Erythroblast (primary cell): ENCODE measurements at regions not wholly inside any gene's neighbourhood (a gene's known extent, or its start where the extent isn't known, plus 50 kb on each side); places are given as distances from the start of the nearest gene placed in this dataset.
A peak's percentile ranks its signal among the peaks of the same experiment; 100 is the strongest.
"Not testable (repeated sequence)": the region's sequence is repeated elsewhere in the genome, so short reads cannot be mapped to it uniquely, and the experiment has no call there.

Experiments used
- DNase-seq, 2 experiments: peaks; one replicate each; lab custom pipeline; 2025; lab: John Stamatoyannopoulos, UW
- GATA1 ChIP-seq: IDR thresholded peaks from 2 replicates; pipeline ENCODE4 v1.6.1; 2011; ENCODE audit warnings: low read depth, mild to moderate bottlenecking, control low read depth, low read length, moderate library complexity
- POLR2A ChIP-seq: IDR thresholded peaks from 2 replicates; pipeline ENCODE4 v1.6.1; 2011; ENCODE audit warnings: mild to moderate bottlenecking, low read length

DNA sequence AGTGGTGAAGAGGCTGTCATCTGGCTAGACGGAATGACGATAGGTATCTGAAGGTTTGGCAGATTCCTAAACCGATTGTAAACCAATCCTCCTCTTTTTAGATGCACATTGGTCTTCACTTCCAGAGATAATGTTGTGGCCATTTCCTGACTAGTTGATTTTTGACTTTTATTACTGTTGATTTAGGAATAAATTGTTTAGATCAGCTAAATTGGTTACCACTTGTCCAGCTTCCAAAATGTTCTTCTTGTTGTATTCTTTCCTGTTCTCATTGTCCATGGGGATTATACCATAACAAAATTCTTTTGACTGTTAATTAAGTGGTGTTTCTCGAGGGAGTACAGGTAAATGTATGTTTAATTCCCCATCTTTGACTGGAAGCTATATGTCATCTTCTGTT, 119.7 kb downstream of the MACROH2A1 start:
- TF ChIP-seq POLR2A: no peak
- TF ChIP-seq GATA1: no peak
- no peak for DNase-seq

DNA sequence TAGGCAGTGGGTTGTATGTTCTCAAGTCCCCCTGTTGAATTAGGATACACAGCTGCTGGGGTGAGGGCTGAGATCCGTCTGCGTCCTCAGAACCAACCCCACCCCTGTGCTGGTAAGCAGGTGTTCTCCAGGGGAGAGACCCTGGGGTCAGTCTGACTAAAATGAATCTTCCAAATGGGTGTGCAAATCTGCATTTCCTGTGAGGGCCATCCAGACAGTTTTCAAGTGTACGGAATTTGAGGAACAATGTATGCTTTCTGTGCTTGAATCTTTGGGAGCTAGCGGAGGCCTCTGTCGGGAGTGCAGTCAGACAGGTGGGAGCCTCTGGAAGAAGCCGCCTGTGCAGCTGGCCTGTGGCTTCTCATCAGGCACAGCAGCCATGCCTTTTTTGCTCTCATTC, 122.9 kb downstream of the MACROH2A1 start:
- no peak for TF ChIP-seq POLR2A
- no peak for TF ChIP-seq GATA1

DNA sequence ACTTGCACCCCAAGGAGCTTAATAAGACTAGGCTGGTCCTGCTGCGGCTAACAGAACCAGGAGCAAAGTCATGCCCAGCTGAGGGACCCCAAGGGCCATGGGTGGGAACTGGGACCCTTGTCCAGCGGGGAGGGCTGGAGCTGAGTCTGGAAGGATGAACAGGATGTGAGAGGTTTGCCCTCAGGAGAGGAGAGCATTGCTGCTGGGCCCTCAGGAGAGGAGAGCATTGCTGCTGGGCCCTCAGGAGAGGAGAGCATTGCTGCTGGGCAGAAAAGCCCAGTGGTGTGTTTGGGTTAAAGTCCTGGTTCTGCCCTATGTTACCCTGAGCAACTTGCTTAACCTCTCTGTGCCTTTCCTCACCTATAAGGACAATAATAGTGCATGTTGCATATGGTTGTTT, 125.8 kb downstream of the MACROH2A1 start:
- DNase-seq: no peak
- no peak for TF ChIP-seq POLR2A
- TF ChIP-seq GATA1: no peak

More for the DNA sequence above, 122.9 kb downstream of the MACROH2A1 start:
- no peak for DNase-seq

DNA sequence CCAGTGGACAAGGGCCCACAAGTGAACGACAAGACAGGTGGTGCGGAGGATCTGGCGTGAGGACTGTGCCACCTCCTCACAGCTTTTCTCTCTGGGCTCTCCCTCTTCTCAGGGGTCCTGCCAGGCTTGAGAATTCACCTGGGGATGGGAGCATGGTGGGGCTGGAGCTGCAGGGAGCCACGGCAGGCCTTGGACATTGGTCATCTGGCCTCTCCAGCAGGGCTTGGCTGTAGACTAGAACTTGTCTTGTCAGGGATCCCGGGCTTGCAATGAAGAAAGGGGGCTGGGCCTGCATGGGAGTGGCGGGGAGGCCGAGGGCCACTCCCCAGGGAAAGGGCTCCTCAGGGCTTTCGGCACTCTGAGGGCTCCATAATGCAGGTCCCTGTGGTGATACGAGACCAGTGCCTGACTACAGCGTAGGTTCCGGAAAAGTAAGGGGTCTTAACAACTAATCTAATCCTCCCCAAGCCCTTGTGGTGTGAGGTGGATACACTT, 126.7 kb downstream of the MACROH2A1 start:
- DNase-seq: no peak
- no peak for TF ChIP-seq POLR2A
- TF ChIP-seq GATA1: no peak

DNA sequence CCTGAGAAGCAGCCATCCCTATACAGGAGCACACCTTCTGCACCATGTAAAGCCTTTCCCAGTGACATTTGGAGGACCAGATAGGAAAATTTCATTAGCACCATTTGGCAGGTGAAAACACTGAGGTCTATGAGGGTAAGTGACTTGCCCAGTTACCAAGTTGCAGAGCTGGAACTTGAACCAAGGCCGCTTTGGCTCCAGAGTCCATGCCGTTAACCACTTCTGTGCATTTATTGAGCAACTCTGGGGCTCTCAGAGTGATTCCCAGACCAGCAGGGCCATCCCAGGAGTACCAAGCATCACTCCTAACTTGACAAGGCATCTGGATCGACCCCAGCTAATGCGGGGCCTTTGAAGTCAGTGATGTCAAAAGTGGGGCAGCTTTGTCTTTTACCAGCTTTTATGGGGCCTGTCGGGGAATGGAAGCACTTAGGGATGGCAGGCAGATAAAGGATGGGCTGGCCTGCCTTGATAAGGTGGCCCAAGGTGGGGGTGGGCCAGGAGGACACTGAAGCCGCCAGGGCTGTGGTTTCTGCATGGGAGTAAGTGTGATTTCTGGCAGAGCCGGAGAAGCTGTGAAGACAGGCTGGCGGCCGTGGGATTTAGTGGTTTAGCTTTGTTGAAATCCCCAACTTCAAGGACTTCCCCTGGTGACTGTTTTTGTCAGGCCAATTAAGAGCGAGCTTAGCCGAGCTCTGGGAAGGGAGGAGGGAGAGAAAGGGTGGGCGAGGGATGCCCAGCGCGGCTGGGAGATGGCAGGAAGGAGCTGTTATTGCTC, 127.3 kb downstream of the MACROH2A1 start:
- DNase-seq: peak; percentile 63 to 85
- TF ChIP-seq POLR2A: no peak
- no peak for TF ChIP-seq GATA1

DNA sequence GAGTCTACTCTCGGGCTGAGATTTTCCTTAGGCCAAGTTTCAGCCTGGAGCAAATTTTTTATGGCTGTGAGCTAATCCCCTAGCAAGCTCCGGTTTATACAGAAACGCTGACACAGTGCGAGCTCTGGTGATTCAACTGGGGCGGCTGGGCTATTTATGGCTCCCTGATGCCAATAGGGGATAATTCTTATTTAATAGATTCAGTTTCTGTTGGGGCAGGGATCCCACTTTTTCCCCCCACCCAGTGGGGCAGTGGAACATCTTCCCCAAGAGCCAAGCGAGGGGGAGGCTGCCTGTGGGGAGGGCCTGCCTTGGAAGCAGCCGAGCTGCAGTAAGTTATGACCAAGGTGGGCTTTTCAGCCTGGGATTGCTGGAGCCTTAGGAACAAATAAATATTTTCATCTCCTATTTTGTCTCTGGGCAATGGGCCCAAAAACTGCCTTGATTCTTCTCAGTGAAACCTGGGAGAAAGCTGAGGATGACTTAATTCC, 129.1 kb downstream of the MACROH2A1 start:
- no peak for TF ChIP-seq GATA1
- no peak for DNase-seq

DNA sequence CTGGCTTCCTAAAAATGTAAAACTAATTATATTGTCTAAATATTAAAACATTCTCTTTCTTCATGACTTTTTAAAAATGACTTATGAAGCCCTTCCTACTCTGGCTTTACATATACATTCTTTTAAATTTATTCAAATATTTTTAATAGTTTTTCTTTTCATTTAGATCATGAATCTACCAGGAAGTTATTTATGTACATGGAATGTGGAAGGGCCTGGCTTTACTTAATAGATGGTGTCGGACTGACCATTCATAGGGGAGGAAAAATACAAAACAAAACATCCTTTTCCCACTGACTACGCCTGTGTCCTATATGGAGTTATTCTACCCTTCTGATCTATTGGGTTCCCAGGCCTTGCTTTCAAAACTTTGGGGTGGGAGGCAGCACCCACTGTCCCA, 129.8 kb downstream of the MACROH2A1 start:
- TF ChIP-seq POLR2A (no peak), GATA1 (no peak)
- no peak for DNase-seq

DNA sequence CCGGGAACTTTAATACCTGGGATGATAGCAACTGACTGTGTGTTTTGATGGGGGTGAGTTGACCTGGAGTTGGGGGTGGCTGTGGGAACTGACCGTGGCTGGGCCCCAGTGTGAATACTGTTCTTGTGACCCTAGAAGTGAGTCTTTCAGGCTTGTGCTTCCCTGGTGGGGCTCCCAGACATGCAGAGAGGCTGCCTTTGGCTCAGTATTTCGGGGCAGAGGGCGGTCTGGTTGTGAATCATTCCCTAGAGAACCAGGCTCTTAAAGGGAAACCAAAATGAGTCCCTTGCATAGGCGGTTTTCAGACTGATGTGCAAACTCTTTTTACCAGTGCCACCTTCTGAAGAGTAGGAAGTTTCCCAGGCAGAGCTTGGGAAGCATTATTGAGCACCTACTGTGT, 132.1 kb downstream of the MACROH2A1 start:
- TF ChIP-seq POLR2A (no peak), GATA1 (no peak)
- DNase-seq: no peak

DNA sequence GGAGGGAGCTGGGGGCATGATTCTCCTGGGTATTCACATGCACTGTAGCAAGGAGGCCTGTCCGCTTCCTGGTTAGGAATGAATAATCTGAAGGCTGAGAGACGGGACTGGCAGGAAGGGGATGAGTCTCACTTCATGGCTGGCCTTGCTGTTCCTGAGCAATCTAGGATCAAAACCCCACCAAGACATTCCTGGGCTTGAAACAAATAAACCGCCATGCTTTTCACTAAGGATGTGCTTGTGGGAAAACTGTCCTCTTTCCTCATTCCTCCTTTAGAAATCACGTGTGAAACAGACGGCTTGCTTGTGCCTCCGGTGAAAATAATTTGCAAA, 132.8 kb downstream of the MACROH2A1 start:
- DNase-seq: no peak
- TF ChIP-seq POLR2A (no peak), GATA1 (no peak)

DNA sequence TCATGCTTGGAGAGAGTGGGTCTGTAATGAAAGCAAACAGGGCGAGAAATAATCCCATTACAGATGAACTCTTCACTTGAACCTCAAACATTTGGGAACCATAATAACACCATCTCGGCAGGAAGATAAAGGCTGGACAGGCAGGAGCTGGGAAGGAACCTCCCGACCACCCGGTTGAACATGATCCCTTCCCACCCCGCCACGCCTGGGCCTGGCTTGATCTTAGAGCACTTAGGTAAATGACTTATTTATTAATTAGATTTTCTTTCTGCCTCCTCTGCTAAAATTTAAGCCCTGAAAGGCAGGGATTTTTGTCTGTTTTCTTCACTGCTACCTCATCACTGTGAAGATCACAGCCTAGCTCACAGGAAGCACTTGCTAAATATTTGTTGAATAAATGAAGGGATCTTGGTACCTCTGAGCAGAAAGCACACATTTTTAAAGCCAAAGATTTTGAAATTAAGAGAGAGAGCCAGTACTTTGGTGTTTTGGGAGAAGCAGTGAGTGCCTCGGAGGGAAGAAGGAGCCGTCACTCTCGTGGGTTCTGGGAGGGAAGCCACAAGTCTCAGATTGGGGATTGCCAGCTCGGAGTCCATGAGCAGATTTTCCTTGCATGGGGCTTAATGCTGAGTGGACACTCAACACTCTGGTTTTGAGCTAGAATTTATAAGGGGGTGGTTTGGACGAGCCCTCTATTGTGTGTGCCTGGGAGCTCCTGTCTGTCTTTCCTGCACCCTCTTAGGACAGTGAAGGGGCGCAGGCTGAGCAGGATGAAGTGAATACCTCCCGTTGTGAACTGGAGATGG, 133.3 kb downstream of the MACROH2A1 start:
- TF ChIP-seq GATA1 (no peak), POLR2A (no peak)
- no peak for DNase-seq

DNA sequence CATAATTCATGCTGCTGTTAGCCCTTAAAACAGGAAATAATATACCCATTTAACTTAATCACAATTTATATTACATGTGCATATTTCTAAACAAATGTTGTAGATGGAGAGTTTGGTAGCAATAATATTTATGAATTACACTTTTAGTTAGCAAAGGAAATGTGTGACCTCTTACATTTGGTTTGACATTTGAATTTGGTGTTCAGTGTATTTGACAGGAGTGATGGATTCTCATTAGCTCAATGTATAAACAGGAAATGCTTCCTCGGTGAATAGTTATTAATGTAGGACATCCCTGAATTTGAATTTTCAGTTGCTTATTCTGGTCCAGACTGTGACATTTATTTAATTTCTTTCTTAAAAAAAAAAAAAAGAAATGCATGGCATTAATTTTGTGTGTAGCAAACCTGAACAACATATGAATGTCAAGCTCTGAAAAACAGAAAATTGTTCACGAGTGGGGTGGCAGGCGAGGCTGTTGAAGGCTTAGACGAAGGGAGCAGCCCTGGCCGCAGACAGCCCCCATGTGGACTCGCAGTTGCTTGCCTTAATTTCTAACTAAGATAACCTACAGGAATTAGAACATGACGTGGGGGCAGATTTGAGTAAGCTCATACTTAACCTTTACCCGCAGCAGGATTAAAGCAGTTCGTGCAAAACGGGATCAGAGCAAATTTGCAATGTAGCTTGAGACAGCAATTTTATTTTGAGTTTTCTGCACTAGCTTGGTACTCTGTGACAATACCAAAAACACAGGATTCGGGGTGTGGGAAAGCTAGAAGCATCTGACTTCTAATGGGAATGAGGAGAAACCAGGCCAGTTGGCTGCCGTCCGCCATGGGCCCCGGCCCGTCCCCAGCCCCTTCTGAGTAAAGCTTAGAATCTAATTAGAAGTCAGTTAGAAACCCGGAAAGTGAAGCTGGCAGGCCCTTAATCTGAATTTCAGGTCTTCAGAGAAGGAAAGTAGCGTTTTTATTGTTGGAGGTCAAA, 134.3 kb downstream of the MACROH2A1 start:
- TF ChIP-seq GATA1: no peak
- DNase-seq: no peak

DNA sequence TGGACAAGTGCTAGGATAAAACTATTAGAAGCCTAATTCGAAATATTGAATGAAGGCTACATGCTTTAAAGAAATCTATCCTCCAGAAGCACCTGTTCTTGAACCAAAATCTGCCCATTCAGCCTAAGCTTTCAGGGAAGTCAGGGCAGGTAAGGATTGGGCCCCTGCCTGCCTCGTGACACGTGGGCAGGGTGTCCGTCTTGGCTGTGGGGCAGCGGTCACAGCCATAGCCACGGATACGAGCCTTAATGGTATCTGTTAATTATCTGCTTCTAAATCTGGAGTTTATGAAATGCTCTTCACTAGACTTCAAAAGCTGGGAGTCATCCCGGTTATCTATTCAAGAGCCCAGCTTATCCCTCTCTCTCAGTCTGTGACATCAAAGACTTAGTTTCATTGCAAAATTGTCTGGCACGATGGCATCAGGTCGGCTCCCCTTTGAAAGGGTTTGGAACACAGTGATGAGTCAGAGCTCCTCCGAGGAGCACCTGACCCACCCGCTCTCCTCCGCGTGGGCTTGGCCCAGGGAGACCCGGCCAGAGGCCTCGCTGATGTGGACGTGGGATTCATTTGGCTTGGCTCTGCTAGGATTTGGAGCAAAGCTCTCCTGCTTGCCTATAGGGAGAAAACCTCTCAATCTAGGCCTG, 135.9 kb downstream of the MACROH2A1 start:
- no peak for TF ChIP-seq GATA1
- TF ChIP-seq POLR2A: no peak
- DNase-seq: no peak

DNA sequence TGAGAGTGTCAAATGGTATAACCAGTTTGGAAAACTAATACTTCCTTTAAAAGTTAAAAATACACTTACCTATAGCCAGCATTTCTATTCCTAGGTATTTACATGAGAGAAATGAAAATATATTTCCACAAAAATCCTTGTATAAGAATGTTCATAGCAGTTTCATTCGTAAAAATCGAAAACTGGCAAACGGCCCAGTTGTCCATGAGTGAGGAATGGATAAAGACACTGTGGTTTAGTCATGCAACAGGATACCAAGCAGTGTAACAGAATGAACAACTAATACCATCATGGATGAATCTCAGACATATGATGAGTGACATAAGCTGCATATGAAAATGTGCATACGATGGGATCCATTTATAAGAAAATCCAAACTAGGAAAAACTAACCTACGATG, 136.7 kb downstream of the MACROH2A1 start:
- DNase-seq: no peak

DNA sequence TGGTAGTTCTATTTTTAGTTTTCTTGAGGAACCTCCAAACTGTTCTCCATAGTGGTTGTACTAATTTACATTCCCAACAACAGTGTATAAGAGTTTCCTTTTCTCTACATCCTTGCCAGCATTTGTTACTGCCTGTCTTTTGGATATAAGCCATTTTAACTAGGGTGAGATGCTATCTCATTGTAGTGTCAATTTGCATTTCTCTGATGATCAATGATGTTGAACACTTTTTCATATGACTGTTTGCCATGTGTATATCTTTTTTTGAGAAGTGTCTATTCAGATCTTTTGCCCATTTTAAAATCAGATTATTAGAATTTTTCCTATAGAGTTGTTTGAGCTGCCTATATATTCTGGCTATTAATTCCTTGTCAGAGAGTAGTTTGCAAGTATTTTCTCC, 138.9 kb downstream of the MACROH2A1 start:
- DNase-seq: not testable (repeated sequence)

More for the DNA sequence above, 136.7 kb downstream of the MACROH2A1 start:
- TF ChIP-seq GATA1 (no peak), POLR2A (no peak)
